ENCODE measurements at regions not wholly inside any gene's neighbourhood (a gene's known extent, or its start where the extent isn't known, plus 50 kb on each side); places are given as distances from the start of the nearest gene placed in this dataset.

DNA sequence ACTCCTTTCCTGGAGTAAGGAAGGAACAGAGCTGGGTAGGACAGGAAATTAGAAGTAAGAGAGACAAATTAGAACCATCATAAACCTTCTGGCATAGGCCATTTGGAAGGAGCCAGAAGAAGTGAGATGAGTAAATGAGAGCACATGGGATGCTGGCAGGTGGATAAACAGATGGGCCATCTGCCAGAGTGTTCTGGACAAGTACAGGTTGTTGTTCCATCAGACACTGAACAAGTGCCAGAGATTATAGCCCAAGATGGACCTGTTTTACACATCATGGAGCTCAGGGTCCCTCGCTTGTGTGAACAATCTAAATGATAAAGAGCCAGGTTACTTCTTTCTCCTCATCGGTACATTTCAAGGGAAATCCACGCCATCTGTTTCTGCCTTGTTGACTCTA is 200.3 kb downstream of the HHIPL2 start:
- H3K4me3 ChIP-seq (ENCODE audit: low read length), result no peak overlapping the region
- H3K27ac ChIP-seq (ENCODE audit: low read length), result no peak overlapping the region
- H3K4me1 ChIP-seq (ENCODE audit: control insufficient read depth, low read depth, low read length), result no peaks in the 10 kb centered on the region
- no peaks in the 10 kb centered on the region for H3K9me3 ChIP-seq (ENCODE audit: control insufficient read depth, low read depth, low read length)
- H3K36me3 ChIP-seq (ENCODE audit: control insufficient read depth, low read depth, low read length), result no peaks in the 10 kb centered on the region
- H3K9ac ChIP-seq (ENCODE audit: low read length), result no peak overlapping the region
- no peaks in the 10 kb centered on the region for H3K27me3 ChIP-seq (ENCODE audit: control insufficient read depth, insufficient read depth, low read length)

GRCh38 chr1:222346955-222347354 is 200.9 kb downstream of the HHIPL2 start:
- Histone ChIP-seq H3K9me3 (ENCODE audit: control insufficient read depth, low read depth, low read length) (no peaks in the 10 kb centered on the region), H3K27ac (ENCODE audit: low read length) (no peak overlapping the region), H3K27me3 (ENCODE audit: control insufficient read depth, insufficient read depth, low read length) (no peaks in the 10 kb centered on the region), H3K4me3 (ENCODE audit: low read length) (no peak overlapping the region), H3K4me1 (ENCODE audit: control insufficient read depth, low read depth, low read length) (no peaks in the 10 kb centered on the region), H3K9ac (ENCODE audit: low read length) (no peak overlapping the region), H3K36me3 (ENCODE audit: control insufficient read depth, low read depth, low read length) (no peaks in the 10 kb centered on the region)

- no peak overlapping the region for H3K9ac ChIP-seq (ENCODE audit: low read length)
Observed at GRCh38 chr1:222339376-222339947, 208.4 kb downstream of the HHIPL2 start.

GRCh38 chr1:222335586-222335985 is 212.3 kb downstream of the HHIPL2 start:
- no peaks in the 10 kb centered on the region for H3K9me3 ChIP-seq (ENCODE audit: control insufficient read depth, low read depth, low read length)
- H3K27ac ChIP-seq (ENCODE audit: low read length), result no peak overlapping the region
- H3K36me3 ChIP-seq (ENCODE audit: control insufficient read depth, low read depth, low read length), result no peaks in the 10 kb centered on the region
- no peak overlapping the region for H3K4me3 ChIP-seq (ENCODE audit: low read length)
- no peaks in the 10 kb centered on the region for H3K4me1 ChIP-seq (ENCODE audit: control insufficient read depth, low read depth, low read length)
- H3K9ac ChIP-seq (ENCODE audit: low read length), result no peak overlapping the region
- no peaks in the 10 kb centered on the region for H3K27me3 ChIP-seq (ENCODE audit: control insufficient read depth, insufficient read depth, low read length)

More at GRCh38 chr1:222339376-222339947, 208.4 kb downstream of the HHIPL2 start:
- Histone ChIP-seq H3K9me3 (ENCODE audit: control insufficient read depth, low read depth, low read length) (no peaks in the 10 kb centered on the region), H3K36me3 (ENCODE audit: control insufficient read depth, low read depth, low read length) (no peaks in the 10 kb centered on the region), H3K27ac (ENCODE audit: low read length) (no peak overlapping the region), H3K27me3 (ENCODE audit: control insufficient read depth, insufficient read depth, low read length) (no peaks in the 10 kb centered on the region), H3K4me3 (ENCODE audit: low read length) (no peak overlapping the region), H3K4me1 (ENCODE audit: control insufficient read depth, low read depth, low read length) (no peaks in the 10 kb centered on the region)

DNA sequence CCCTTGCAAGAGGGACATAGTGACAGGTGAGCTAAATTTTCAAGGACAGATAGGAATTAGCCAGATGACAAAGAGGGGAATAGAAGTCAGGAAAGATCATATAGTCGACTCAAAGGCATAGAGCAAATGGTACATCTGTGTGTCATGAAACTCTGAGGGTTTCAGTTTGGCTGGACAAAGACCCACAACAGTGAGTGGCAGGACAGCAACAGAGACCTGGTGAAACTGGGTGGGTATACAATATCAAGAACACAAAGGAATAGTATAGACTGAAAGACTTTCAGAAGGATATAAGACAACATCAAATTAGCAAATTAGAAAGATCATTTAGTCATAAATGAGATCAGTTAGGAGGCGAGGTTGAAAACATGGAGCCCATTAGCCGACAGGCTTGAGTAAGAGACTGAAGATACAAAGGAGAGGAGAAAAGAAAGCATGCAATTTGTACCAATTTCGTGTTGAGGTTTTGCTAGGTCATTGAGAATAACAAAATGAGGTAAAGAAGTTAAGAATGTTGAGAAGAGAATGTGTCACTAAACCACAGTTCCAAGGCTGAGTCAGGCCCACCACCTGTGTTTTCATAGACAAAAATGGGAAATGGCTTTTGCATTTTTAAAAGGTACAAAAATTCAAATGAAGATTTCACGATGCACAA is 213.8 kb downstream of the HHIPL2 start:
- H3K9ac ChIP-seq (ENCODE audit: low read length), result no peak overlapping the region
- H3K36me3 ChIP-seq (ENCODE audit: control insufficient read depth, low read depth, low read length), result no peaks in the 10 kb centered on the region
- H3K4me3 ChIP-seq (ENCODE audit: low read length), result no peak overlapping the region
- H3K4me1 ChIP-seq (ENCODE audit: control insufficient read depth, low read depth, low read length), result no peaks in the 10 kb centered on the region
- no peaks in the 10 kb centered on the region for H3K27me3 ChIP-seq (ENCODE audit: control insufficient read depth, insufficient read depth, low read length)
- H3K27ac ChIP-seq (ENCODE audit: low read length), result no peak overlapping the region
- no peaks in the 10 kb centered on the region for H3K9me3 ChIP-seq (ENCODE audit: control insufficient read depth, low read depth, low read length)

GRCh38 chr1:222331765-222332164 is 216.1 kb downstream of the HHIPL2 start:
- Histone ChIP-seq H3K36me3 (ENCODE audit: control insufficient read depth, low read depth, low read length) (no peaks in the 10 kb centered on the region), H3K4me3 (ENCODE audit: low read length) (no peak overlapping the region), H3K27me3 (ENCODE audit: control insufficient read depth, insufficient read depth, low read length) (no peaks in the 10 kb centered on the region), H3K9ac (ENCODE audit: low read length) (no peak overlapping the region), H3K27ac (ENCODE audit: low read length) (no peak overlapping the region), H3K4me1 (ENCODE audit: control insufficient read depth, low read depth, low read length) (no peaks in the 10 kb centered on the region), H3K9me3 (ENCODE audit: control insufficient read depth, low read depth, low read length) (no peaks in the 10 kb centered on the region)

- Histone ChIP-seq H3K27me3 (ENCODE audit: control insufficient read depth, insufficient read depth, low read length) (no peaks in the 10 kb centered on the region), H3K4me1 (ENCODE audit: control insufficient read depth, low read depth, low read length) (no peaks in the 10 kb centered on the region), H3K9ac (ENCODE audit: low read length) (no peak overlapping the region), H3K36me3 (ENCODE audit: control insufficient read depth, low read depth, low read length) (no peaks in the 10 kb centered on the region), H3K27ac (ENCODE audit: low read length) (no peak overlapping the region), H3K4me3 (ENCODE audit: low read length) (no peak overlapping the region), H3K9me3 (ENCODE audit: control insufficient read depth, low read depth, low read length) (no peaks in the 10 kb centered on the region)
Observed at GRCh38 chr1:222331340-222331739, 216.6 kb downstream of the HHIPL2 start.

GRCh38 chr1:222329493-222330045 is 218.3 kb downstream of the HHIPL2 start:
- Histone ChIP-seq H3K27me3 (ENCODE audit: control insufficient read depth, insufficient read depth, low read length) (no peaks in the 10 kb centered on the region), H3K9ac (ENCODE audit: low read length) (no peak overlapping the region), H3K27ac (ENCODE audit: low read length) (no peak overlapping the region), H3K4me3 (ENCODE audit: low read length) (no peak overlapping the region), H3K9me3 (ENCODE audit: control insufficient read depth, low read depth, low read length) (no peaks in the 10 kb centered on the region), H3K4me1 (ENCODE audit: control insufficient read depth, low read depth, low read length) (no peaks in the 10 kb centered on the region), H3K36me3 (ENCODE audit: control insufficient read depth, low read depth, low read length) (no peaks in the 10 kb centered on the region)

DNA sequence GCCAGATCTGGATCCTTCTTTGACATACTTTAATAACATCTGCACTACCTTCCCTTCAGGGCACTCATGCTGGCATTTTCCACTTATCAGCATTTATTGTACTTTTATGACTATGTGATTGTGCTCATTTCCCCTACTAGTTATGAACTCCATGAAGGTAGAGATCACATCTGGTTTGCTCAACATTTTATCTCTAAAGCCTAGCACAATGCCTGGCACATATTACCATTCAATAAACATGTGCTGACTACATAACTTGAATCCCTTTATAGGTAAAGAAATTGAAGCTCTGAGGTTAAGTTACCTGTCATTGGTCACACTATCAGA is 221.2 kb downstream of the HHIPL2 start:
- Histone ChIP-seq H3K9me3 (ENCODE audit: control insufficient read depth, low read depth, low read length) (no peaks in the 10 kb centered on the region), H3K27ac (ENCODE audit: low read length) (no peak overlapping the region), H3K9ac (ENCODE audit: low read length) (no peak overlapping the region), H3K27me3 (ENCODE audit: control insufficient read depth, insufficient read depth, low read length) (no peaks in the 10 kb centered on the region), H3K36me3 (ENCODE audit: control insufficient read depth, low read depth, low read length) (no peaks in the 10 kb centered on the region), H3K4me1 (ENCODE audit: control insufficient read depth, low read depth, low read length) (no peaks in the 10 kb centered on the region), H3K4me3 (ENCODE audit: low read length) (no peak overlapping the region)

GRCh38 chr1:222326006-222326709 is 221.7 kb downstream of the HHIPL2 start:
- no peaks in the 10 kb centered on the region for H3K9me3 ChIP-seq (ENCODE audit: control insufficient read depth, low read depth, low read length)

DNA sequence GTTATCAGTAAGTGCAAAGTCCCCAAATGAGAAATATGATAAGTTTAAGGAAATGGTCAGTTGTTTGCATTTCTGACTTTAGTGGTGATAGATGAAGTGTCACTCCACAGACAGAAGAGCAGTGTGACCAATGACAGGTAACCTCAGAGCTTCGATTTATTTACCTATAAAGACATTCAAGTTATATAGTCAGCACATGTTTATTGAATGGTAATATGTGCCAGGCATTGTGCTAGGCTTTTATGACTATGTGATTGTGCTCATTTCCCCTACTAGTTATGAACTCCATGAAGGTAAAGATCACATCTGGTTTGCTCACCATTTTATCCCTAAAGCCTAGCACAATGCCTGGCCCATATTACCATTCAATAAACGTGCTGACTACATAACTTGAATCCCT is 222.4 kb downstream of the HHIPL2 start:
- H3K9me3 ChIP-seq (ENCODE audit: control insufficient read depth, low read depth, low read length), result no peaks in the 10 kb centered on the region
- H3K36me3 ChIP-seq (ENCODE audit: control insufficient read depth, low read depth, low read length), result no peaks in the 10 kb centered on the region
- H3K4me3 ChIP-seq (ENCODE audit: low read length), result no peak overlapping the region
- H3K27ac ChIP-seq (ENCODE audit: low read length), result no peak overlapping the region
- no peaks in the 10 kb centered on the region for H3K4me1 ChIP-seq (ENCODE audit: control insufficient read depth, low read depth, low read length)
- H3K9ac ChIP-seq (ENCODE audit: low read length), result no peak overlapping the region
- H3K27me3 ChIP-seq (ENCODE audit: control insufficient read depth, insufficient read depth, low read length), result no peaks in the 10 kb centered on the region

More at GRCh38 chr1:222326006-222326709, 221.7 kb downstream of the HHIPL2 start:
- Histone ChIP-seq H3K36me3 (ENCODE audit: control insufficient read depth, low read depth, low read length) (no peaks in the 10 kb centered on the region), H3K27me3 (ENCODE audit: control insufficient read depth, insufficient read depth, low read length) (no peaks in the 10 kb centered on the region), H3K4me3 (ENCODE audit: low read length) (no peak overlapping the region), H3K4me1 (ENCODE audit: control insufficient read depth, low read depth, low read length) (no peaks in the 10 kb centered on the region), H3K27ac (ENCODE audit: low read length) (no peak overlapping the region), H3K9ac (ENCODE audit: low read length) (no peak overlapping the region)
